GM12891 (cell line): ENCODE measurements at regions not wholly inside any gene's neighbourhood (a gene's known extent, or its start where the extent isn't known, plus 50 kb on each side); places are given as distances from the start of the nearest gene placed in this dataset.

ENCODE experiments used
- POLR2A ChIP-seq: IDR thresholded peaks from 2 replicates; pipeline ENCODE4 v1.6.1; 2011; ENCODE audit warnings: low read depth, low read length, control low read depth
- POLR2AphosphoS5 ChIP-seq: IDR thresholded peaks from 2 replicates; pipeline ENCODE4 v1.6.1; 2011; ENCODE audit warnings: low read depth, low read length, control low read depth
- SPI1 ChIP-seq: IDR thresholded peaks from 2 replicates; pipeline ENCODE4 v1.6.1; 2011; ENCODE audit warnings: low read depth, low read length, control low read depth
- TAF1 ChIP-seq: IDR thresholded peaks from 2 replicates; pipeline ENCODE4 v1.6.1; 2011; ENCODE audit warnings: low read depth, low read length, control low read depth

- TF ChIP-seq POLR2A, result no peak
- no peak for TF ChIP-seq POLR2AphosphoS5
- no peak for TF ChIP-seq SPI1
- TF ChIP-seq TAF1, result no peak
Measured at GRCh38 chr3:75014008-75014407, 399.5 kb upstream of the CNTN3 start.
